ENCODE measurements at regions not wholly inside any gene's neighbourhood (a gene's known extent, or its start where the extent isn't known, plus 50 kb on each side); places are given as distances from the start of the nearest gene placed in this dataset.

- no peak overlapping the region for H3K27ac Mint-ChIP-seq
- peaks cover 7% of the 10 kb centered on the region for H3K4me1 Mint-ChIP-seq (ENCODE audit: unreplicated experiment)
- peak; percentile 51 for DNase-seq (ENCODE audit: extremely low spot score, unreplicated experiment)
- H3K36me3 Mint-ChIP-seq, result peaks cover 3% of the 10 kb centered on the region
- H3K27me3 Mint-ChIP-seq, result peaks cover 9% of the 10 kb centered on the region
- H3K4me3 Mint-ChIP-seq, result no peak overlapping the region
- peaks cover 4% of the 10 kb centered on the region for H3K9me3 Mint-ChIP-seq
- no peak for TF ChIP-seq CTCF (conservative IDR thresholded peaks at IDR 0.05)
Measured at GRCh38 chr11:70028147-70028855, 49.8 kb upstream of the ANO1 start.
